ENCODE measurements at regions not wholly inside any gene's neighbourhood (a gene's known extent, or its start where the extent isn't known, plus 50 kb on each side); places are given as distances from the start of the nearest gene placed in this dataset.

DNA sequence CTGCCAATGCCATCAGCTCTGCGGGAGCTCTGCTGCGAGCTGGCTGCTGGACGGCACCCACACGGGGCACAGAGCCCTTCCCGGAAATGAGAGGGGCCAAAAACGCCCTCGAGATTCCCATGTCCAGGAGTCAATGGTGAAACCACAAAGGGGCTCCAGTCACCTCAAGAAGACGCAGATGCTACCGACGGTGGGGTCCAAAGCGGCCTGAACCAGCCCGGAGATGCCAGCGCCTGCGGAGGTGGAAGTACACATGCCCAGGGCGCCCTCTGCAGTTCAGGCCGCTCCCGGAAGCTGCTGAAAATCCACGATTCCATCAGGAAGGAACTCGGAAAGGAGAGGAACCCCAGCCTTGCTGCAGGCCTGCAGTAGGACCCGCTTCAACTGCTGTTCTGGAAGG, 82.4 kb upstream of the SELENOP start:
- H3K27me3 ChIP-seq (ENCODE audit: insufficient read depth in 3 of 3, low read length in 2 of 3), result no peaks in the 10 kb centered on the region
- H3K9me3 ChIP-seq, result no peaks in the 10 kb centered on the region
- no peak overlapping the region for H3K4me3 ChIP-seq
- no peaks in the 10 kb centered on the region for H3K4me1 ChIP-seq
- H3K36me3 ChIP-seq (ENCODE audit: insufficient read depth in 1 of 2, low read depth in 1 of 2), result no peaks in the 10 kb centered on the region
- intact Hi-C loops (cut with DNase I), result loop anchor here in 1 of 2 donors (5.0 kb wide), 1 partner anchor 472 kb away; the partner anchor contains the start of gene GHR
- DNase-seq, result no peak
- no peak overlapping the region for H3K27ac ChIP-seq
- 37 to 52% (median 44%) methylated on average over 20 of the region's 20 CpGs for WGBS, 3 donors
- ATAC-seq, result peak in 2 of 4 donors; percentile 40 to 43
- peak; percentile 27 for TF ChIP-seq CTCF (IDR thresholded peaks at IDR 0.05)

DNA sequence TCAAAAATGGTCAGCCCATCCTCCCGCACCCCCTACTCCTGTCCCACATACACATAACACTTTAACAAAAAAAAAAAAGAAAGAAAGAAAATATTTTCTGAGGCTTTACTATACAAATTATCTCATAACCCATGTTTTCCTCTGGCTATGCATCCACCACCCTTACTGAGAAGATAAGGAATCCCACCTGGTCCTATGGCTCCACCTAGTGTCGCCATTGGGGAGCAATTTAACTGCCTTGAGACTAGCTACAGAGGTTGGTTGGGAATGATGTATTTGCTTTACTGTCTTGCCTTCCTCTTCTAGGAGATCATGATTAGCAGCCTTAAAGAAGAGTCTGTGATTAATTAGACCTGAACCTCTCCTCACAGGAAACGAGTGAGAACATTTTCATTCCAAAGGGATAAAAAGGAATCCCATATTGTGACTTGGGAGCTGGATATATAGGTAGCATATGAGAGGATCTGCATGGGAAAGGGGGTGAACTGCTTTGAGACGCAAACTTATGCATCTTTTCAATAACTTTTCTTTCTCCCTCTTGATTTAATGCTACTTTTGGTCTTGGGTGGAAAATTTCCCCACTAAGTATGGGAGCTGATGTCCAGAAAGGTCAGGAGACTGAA, 77.7 kb upstream of the SELENOP start:
- Histone ChIP-seq H3K4me3 (no peak overlapping the region), H3K27me3 (ENCODE audit: insufficient read depth in 3 of 3, low read length in 2 of 3) (no peaks in the 10 kb centered on the region), H3K36me3 (ENCODE audit: insufficient read depth in 1 of 2, low read depth in 1 of 2) (no peaks in the 10 kb centered on the region), H3K4me1 (no peaks in the 10 kb centered on the region), H3K9me3 (no peaks in the 10 kb centered on the region), H3K27ac (no peak overlapping the region)
- WGBS, 3 donors, result 19 to 30% (median 27%) methylated on average over 4 of the region's 4 CpGs
- TF ChIP-seq CTCF (IDR thresholded peaks at IDR 0.05), result peak; percentile 92
- intact Hi-C loops (cut with DNase I), result loop anchor here (5.0 kb wide), 4 partner anchors 77 to 1032 kb away; partner anchors contain the start of gene SELENOP (in 2 of the 2)
- ATAC-seq, result peak; percentile 86 to 99 (median 94)
- DNase-seq, result peak; percentile 68 to 77

- H3K27me3 ChIP-seq (ENCODE audit: insufficient read depth in 3 of 3, low read length in 2 of 3), result no peaks in the 10 kb centered on the region
- 61 to 76% (median 62%) methylated on average over 7 of the region's 7 CpGs for WGBS, 3 donors
- DNase-seq, result no peak
- intact Hi-C loops (cut with DNase I), result loop anchor here (5.0 kb wide), 4 partner anchors 76 to 1031 kb away; partner anchors contain the start of gene SELENOP (in 2 of the 2)
- no peak for TF ChIP-seq CTCF (IDR thresholded peaks at IDR 0.05)
- no peaks in the 10 kb centered on the region for H3K36me3 ChIP-seq (ENCODE audit: insufficient read depth in 1 of 2, low read depth in 1 of 2)
- no peak overlapping the region for H3K4me3 ChIP-seq
- ATAC-seq, result peak in 1 of 4 donors; percentile 28
- H3K9me3 ChIP-seq, result no peaks in the 10 kb centered on the region
- H3K4me1 ChIP-seq, result no peaks in the 10 kb centered on the region
- no peak overlapping the region for H3K27ac ChIP-seq
These were observed 77.1 kb upstream of the SELENOP start for GRCh38 chr5:42888771-42889170.

DNA sequence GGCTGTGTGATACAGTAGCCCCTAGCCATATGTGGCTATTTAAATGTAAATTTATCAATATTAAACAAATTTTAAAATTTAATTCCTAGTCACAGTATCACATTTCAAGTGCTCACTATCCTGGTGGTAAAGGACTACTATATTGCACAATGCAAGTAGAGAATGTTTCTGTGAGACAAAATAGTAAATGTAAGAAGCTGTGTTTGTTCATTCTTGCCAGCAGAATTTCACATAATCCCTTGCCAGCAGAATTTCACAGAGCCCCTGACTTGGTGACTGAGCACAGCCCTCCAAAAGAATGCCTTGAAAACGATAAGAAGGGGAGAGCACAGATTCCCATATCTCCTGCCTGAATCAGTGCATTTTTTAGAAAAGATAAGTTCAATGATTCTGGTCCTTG, 75.9 kb upstream of the SELENOP start:
- Histone ChIP-seq H3K27ac (no peak overlapping the region), H3K36me3 (ENCODE audit: insufficient read depth in 1 of 2, low read depth in 1 of 2) (no peaks in the 10 kb centered on the region), H3K4me1 (no peaks in the 10 kb centered on the region), H3K27me3 (ENCODE audit: insufficient read depth in 3 of 3, low read length in 2 of 3) (no peaks in the 10 kb centered on the region), H3K4me3 (no peak overlapping the region), H3K9me3 (no peaks in the 10 kb centered on the region)
- ATAC-seq (no peak), DNase-seq (no peak)
- WGBS, 3 donors, result 7 to 23% (median 17%) methylated on average over 1 of the region's 1 CpG
- no peak for TF ChIP-seq CTCF (IDR thresholded peaks at IDR 0.05)
- intact Hi-C loops (cut with DNase I), result loop anchor here (5.0 kb wide), 4 partner anchors 75 to 1030 kb away; partner anchors contain the start of gene SELENOP (in 2 of the 2)
